ENCODE measurements at regions not wholly inside any gene's neighbourhood (a gene's known extent, or its start where the extent isn't known, plus 50 kb on each side); places are given as distances from the start of the nearest gene placed in this dataset.

DNA sequence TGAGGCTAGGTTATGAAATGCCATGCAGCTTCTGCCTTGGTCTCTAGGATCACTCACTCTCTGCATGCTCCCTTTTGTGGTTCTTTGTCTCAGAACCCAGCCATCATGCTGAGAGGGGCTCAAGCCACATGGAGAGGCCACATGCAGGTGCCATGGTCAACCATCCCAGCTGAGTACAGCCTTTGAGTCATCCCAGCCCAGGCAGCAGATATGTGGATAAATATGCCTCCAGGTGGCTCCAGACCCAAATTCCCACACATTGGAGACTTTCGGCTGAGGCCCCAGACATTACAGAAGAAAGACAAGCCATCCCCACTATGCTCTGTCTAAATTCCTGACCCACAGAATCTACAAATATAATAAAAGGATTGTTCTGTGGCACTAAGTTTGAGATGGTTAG, 102.0 kb downstream of the LHX9 start:
- TF ChIP-seq POLR2A (IDR thresholded peaks at IDR 0.05; ENCODE audit: extremely low read depth, insufficient read length) (no peak), MYC (IDR thresholded peaks at IDR 0.05; ENCODE audit: low read depth, low read length) (no peak)
- TF ChIP-seq, protein P1, sequence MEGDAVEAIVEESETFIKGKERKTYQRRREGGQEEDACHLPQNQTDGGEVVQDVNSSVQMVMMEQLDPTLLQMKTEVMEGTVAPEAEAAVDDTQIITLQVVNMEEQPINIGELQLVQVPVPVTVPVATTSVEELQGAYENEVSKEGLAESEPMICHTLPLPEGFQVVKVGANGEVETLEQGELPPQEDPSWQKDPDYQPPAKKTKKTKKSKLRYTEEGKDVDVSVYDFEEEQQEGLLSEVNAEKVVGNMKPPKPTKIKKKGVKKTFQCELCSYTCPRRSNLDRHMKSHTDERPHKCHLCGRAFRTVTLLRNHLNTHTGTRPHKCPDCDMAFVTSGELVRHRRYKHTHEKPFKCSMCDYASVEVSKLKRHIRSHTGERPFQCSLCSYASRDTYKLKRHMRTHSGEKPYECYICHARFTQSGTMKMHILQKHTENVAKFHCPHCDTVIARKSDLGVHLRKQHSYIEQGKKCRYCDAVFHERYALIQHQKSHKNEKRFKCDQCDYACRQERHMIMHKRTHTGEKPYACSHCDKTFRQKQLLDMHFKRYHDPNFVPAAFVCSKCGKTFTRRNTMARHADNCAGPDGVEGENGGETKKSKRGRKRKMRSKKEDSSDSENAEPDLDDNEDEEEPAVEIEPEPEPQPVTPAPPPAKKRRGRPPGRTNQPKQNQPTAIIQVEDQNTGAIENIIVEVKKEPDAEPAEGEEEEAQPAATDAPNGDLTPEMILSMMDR (IDR thresholded peaks at IDR 0.05; ENCODE audit: low read depth, low read length) = no peak
